ENCODE measurements at regions not wholly inside any gene's neighbourhood (a gene's known extent, or its start where the extent isn't known, plus 50 kb on each side); places are given as distances from the start of the nearest gene placed in this dataset.

- no peak overlapping the region for H2BK15ac ChIP-seq (ENCODE audit: low read length)
- no peaks in the 10 kb centered on the region for H3K23me2 ChIP-seq (ENCODE audit: low read depth, low read length)
- H4K8ac ChIP-seq (ENCODE audit: extremely low read depth, insufficient read depth, low read length) = no peak overlapping the region
- no peak overlapping the region for H4K5ac ChIP-seq (ENCODE audit: insufficient read length, low read depth, low read length)
- no peaks in the 10 kb centered on the region for H3K27me3 ChIP-seq (replicated peaks in 1 of 4; ENCODE audit: control insufficient read depth in 3 of 4, extremely low read depth in 1 of 4, insufficient read depth in 3 of 4, low read length in 3 of 4)
- no peaks in the 10 kb centered on the region for H4K20me1 ChIP-seq (replicated peaks in 1 of 2; ENCODE audit: control insufficient read depth in 1 of 2, insufficient read depth in 2 of 2, low read length in 2 of 2)
- ChIA-PET POLR2A (ENCODE audit: partially characterized antibody) (no interaction called here), CTCF (ENCODE audit: partially characterized antibody) (no interaction called here)
- no peak overlapping the region for H3K27ac ChIP-seq (ENCODE audit: low read depth, low read length)
- no peak overlapping the region for H2BK12ac ChIP-seq (ENCODE audit: low read depth, low read length)
- no peak overlapping the region for H3K4me3 ChIP-seq (ENCODE audit: extremely low read depth in 1 of 4, insufficient read depth in 2 of 4, low read depth in 3 of 4, low read length in 4 of 4)
- H2BK5ac ChIP-seq (ENCODE audit: low read depth, low read length) = no peak overlapping the region
- no peak overlapping the region for H2AFZ ChIP-seq (ENCODE audit: low read length)
- H3K9me3 ChIP-seq (ENCODE audit: insufficient read depth in 2 of 2, low read depth in 1 of 2, low read length in 1 of 2) = no peaks in the 10 kb centered on the region
- H3K14ac ChIP-seq (ENCODE audit: insufficient read length) = no peak overlapping the region
- no peak overlapping the region for H3K9ac ChIP-seq (replicated peaks in 1 of 4; ENCODE audit: extremely low read depth in 1 of 4, low read depth in 3 of 4, low read length in 3 of 4)
- H2BK120ac ChIP-seq (replicated peaks; ENCODE audit: low read depth, low read length) = no peak overlapping the region
- H3K79me1 ChIP-seq (ENCODE audit: low read depth, low read length) = no peaks in the 10 kb centered on the region
- no peak overlapping the region for H3K18ac ChIP-seq (ENCODE audit: extremely low read depth, low read length)
- H3K4me1 ChIP-seq (replicated peaks in 1 of 4; ENCODE audit: control insufficient read depth in 3 of 4, insufficient read depth in 4 of 4, low read length in 3 of 4) = peaks cover 0 to 2% (median 0%) of the 10 kb centered on the region in 4 experiments; a peak in 1 of 7 replicates
- H3K4me2 ChIP-seq (ENCODE audit: insufficient read depth in 1 of 2, low read depth in 2 of 2, low read length in 2 of 2) = no peak overlapping the region
- no peak overlapping the region for H3K4ac ChIP-seq (replicated peaks; ENCODE audit: insufficient read length, low read depth, low read length)
- H2BK20ac ChIP-seq (ENCODE audit: low read length) = no peak overlapping the region
- H3K79me2 ChIP-seq (ENCODE audit: control insufficient read depth in 1 of 2, insufficient read depth in 2 of 2, low read length in 2 of 2) = no peaks in the 10 kb centered on the region
- DNase-seq (ENCODE audit: low read depth in 1 of 2, low spot score in 2 of 2) (no peak), FAIRE-seq (no peak)
- WGBS, 2 experiments (ENCODE audit: extremely low coverage in 1 of 2, insufficient coverage in 1 of 2, insufficient read length in 1 of 2, insufficient replicate concordance in 2 of 2, low coverage in 1 of 2, low lambda C conversion rate in 2 of 2, missing lambda C conversion rate in 1 of 2) = 88% methylated on average over 2 of the region's 2 CpGs; no CpG with 5 or more reads in 1 of the 2 experiments
- H3K23ac ChIP-seq (ENCODE audit: insufficient read length) = no peak overlapping the region
- H3K56ac ChIP-seq (replicated peaks; ENCODE audit: insufficient read length, low read depth, low read length) = no peak overlapping the region
- no peak overlapping the region for H2AK5ac ChIP-seq (ENCODE audit: low read depth, low read length)
- H4K91ac ChIP-seq (replicated peaks; ENCODE audit: insufficient read length, low read length) = no peak overlapping the region
- no peaks in the 10 kb centered on the region for H3K36me3 ChIP-seq (ENCODE audit: control insufficient read depth in 2 of 4, insufficient read depth in 4 of 4, low read length in 3 of 4)
- TF ChIP-seq SP4 (IDR thresholded peaks at IDR 0.05; ENCODE audit: low read length) = no peak
- no peak for TF ChIP-seq BACH1 (IDR thresholded peaks at IDR 0.05; ENCODE audit: low read length)
- TF ChIP-seq CREB1 (IDR thresholded peaks at IDR 0.05) = no peak
Measured at GRCh38 chr10:36163827-36164226, 521.7 kb upstream of the FZD8 start.
